Heart left ventricle (tissue), 16 donors: ENCODE measurements at regions not wholly inside any gene's neighbourhood (a gene's known extent, or its start where the extent isn't known, plus 50 kb on each side); places are given as distances from the start of the nearest gene placed in this dataset.

Experiments used
- ATAC-seq, 4 donors: fragments of 200-7000 bp; cut with Tn5 transposase; one replicate each; pipeline ENCODE4 v1.9.1; 2020 to 2022; ENCODE audit warnings: moderate library complexity in 4 of 4, mild to moderate bottlenecking in 3 of 4, moderate number of reproducible peaks in 1 of 4
- DNase-seq, 5 donors: peaks; one replicate each; pipeline ENCODE4 v3.0.0-alpha.2; 2020
- H3K27ac ChIP-seq, 12 donors: fragments of 200-600 bp; sonication (generic) in 4 of 12; one replicate each; pipeline versions ENCODE4 v1.5.0 to v1.8.0; 2016 to 2022; ENCODE audit warnings: mild to moderate bottlenecking in 2 of 12
- H3K27me3 ChIP-seq, 9 donors: fragments of 200-600 bp; sonication (generic) in 2 of 9; one replicate each; pipeline versions ENCODE4 v1.5.1 to v1.8.0; 2016 to 2022; ENCODE audit warnings: mild to moderate bottlenecking in 3 of 9
- H3K36me3 ChIP-seq, 9 donors: fragments of 200-600 bp; sonication (generic) in 2 of 9; one replicate each; pipeline versions ENCODE4 v1.5.0 to v1.8.0; 2018 to 2022; ENCODE audit warnings: mild to moderate bottlenecking in 2 of 9
- H3K4me1 ChIP-seq, 12 donors: fragments of 200-600 bp; sonication (generic) in 4 of 12; one replicate each; pipeline versions ENCODE4 v1.5.0 to v1.8.0; 2016 to 2022; ENCODE audit warnings: mild to moderate bottlenecking in 3 of 12
- H3K4me3 ChIP-seq, 12 donors: fragments of 200-600 bp; sonication (generic) in 4 of 12; one replicate each; pipeline versions ENCODE4 v1.5.0 to v1.8.0; 2017 to 2022; ENCODE audit warnings: mild to moderate bottlenecking in 9 of 12, moderate library complexity in 4 of 12
- H3K9me3 ChIP-seq, 12 donors: fragments of 200-600 bp; sonication (generic) in 4 of 12; one replicate each; pipeline versions ENCODE4 v1.5.0 to v1.8.0; 2016 to 2022; ENCODE audit warnings: mild to moderate bottlenecking in 1 of 12
- POLR2A ChIP-seq, 2 donors: fragments of 450-650 bp; IDR thresholded peaks; one replicate each; pipeline ENCODE4 v1.6.1; 2017; ENCODE audit warnings: antibody characterized with exemption in 2 of 2, mild to moderate bottlenecking in 2 of 2, moderate library complexity in 2 of 2
- WGBS, 4 donors: extraction: QIAGEN DNeasy Blood & Tissue Kit in 2 of 4; methylation state at CpG; one replicate each; pipeline versions ENCODE4 v1.1.5 to v1.1.7; 2013 to 2018; 5-methylcytosine and 5-hydroxymethylcytosine counted together
- intact Hi-C, 10 donors: fragments of 100-400 bp; cut with DNase I; formaldehyde crosslinking; loops; one replicate each; pipeline versions ENCODE4 v1.11.1 to v1.14.2; 2022
- TF ChIP-seq, protein P1 (sequence below), 12 donors: fragments of 200-600 bp; sonication (generic) in 4 of 12; IDR thresholded peaks; one replicate each; pipeline versions ENCODE4 v1.5.0 to v1.8.0; 2018 to 2022; ENCODE audit warnings: antibody characterized with exemption in 12 of 12, mild to moderate bottlenecking in 5 of 12
- donor health status: ischemic (EF 13 %, LVEDD 7.1; RV severe dilation, severe dysfunction).
- donor health status: healthy with polysubstance abuse.
- donor health status: DM: no; HTN: yes; CAD: no.
- donor health status: DM: no; HTN: no; CAD: no.
- donor health status: ischemic (EF 25% LVEDD 6.9; RV normal size, moderate dysfunction).
- donor health status: ischemic (EF 25% LVEDD 5.7; RV mildly dilated, moderate dysfunction).
- donor health status: healthy.
- donor health status: DM: yes; HTN: yes; CAD: no.
- donor health status: ischemic (EF 35%, LVEDD 5.7; RV mildly dilated, moderate dysfunction).
- donor health status: nonischemic (EF 11% LVEDD 7.7; RV severe dilation, severe dysfunction).
- donor health status: DM: yes; HTN: yes; CAD: no.
- donor health status: PGD.
- donor health status: ischemic (EF 29% LVEDD 5.4; RV normal size, mild dysfunction).
- donor health status: nonischemic (EF 23%, LVEDD 6.1; RV moderate dilation, normal function).

DNA sequence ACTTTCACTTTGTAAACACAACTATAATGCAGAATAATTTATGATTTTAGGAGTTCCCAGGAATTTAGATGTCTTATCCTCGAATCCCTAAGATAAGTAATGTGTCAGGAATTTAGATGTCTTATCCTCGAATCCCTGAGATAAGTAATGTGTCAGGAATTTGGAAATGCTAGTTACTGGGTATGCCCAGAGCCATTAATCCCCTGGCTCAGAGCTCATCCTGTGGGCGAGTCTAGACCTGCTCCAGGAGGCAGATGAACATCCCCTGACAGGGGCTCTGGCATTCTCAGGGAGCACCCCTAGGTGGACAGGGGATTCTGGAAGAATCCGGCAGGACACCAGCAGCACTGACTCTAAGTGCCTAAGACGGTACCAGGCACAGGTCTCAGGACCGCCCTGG, 163.3 kb downstream of the ARRDC4 start:
- Histone ChIP-seq H3K27me3 (peaks cover 0 to 24% (median 0%) of the 10 kb centered on the region in 9 donors), H3K4me3 (no peak overlapping the region), H3K9me3 (no peaks in the 10 kb centered on the region), H3K27ac (no peak overlapping the region), H3K4me1 (no peaks in the 10 kb centered on the region), H3K36me3 (no peaks in the 10 kb centered on the region)
- intact Hi-C loops, result no loop called here
- 33 to 60% (median 57%) methylated on average over 3 to 6 of the region's 6 CpGs for whole genome bisulfite sequencing, 4 donors
- TF ChIP-seq, protein P1, sequence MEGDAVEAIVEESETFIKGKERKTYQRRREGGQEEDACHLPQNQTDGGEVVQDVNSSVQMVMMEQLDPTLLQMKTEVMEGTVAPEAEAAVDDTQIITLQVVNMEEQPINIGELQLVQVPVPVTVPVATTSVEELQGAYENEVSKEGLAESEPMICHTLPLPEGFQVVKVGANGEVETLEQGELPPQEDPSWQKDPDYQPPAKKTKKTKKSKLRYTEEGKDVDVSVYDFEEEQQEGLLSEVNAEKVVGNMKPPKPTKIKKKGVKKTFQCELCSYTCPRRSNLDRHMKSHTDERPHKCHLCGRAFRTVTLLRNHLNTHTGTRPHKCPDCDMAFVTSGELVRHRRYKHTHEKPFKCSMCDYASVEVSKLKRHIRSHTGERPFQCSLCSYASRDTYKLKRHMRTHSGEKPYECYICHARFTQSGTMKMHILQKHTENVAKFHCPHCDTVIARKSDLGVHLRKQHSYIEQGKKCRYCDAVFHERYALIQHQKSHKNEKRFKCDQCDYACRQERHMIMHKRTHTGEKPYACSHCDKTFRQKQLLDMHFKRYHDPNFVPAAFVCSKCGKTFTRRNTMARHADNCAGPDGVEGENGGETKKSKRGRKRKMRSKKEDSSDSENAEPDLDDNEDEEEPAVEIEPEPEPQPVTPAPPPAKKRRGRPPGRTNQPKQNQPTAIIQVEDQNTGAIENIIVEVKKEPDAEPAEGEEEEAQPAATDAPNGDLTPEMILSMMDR (IDR thresholded peaks at IDR 0.05), result no peak
- TF ChIP-seq POLR2A (IDR thresholded peaks at IDR 0.05), result no peak
- DNase-seq (no peak), ATAC-seq (no peak)

DNA sequence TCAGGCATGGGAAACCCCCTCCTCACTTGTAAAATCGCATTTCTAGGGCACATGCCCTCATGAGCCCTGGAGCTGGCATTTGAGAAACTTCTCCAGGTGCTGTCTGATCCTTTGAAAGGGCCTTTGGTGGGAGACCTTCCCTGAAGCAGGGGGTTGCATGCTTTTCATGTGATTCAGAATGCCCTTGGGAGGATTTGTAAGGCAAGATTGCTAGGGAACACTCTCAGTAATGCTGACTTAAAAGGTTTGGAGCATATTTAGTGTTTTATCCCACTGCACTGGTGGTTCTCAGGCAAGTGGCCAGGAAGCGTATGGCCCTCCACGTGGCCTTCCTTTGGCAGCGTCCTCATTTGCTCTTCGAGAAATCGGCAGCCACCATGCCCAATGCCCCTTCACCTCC, 164.1 kb downstream of the ARRDC4 start:
- no peak for TF ChIP-seq POLR2A (IDR thresholded peaks at IDR 0.05)
- TF ChIP-seq, protein P1 (IDR thresholded peaks at IDR 0.05), result no peak
- no peak for DNase-seq

DNA sequence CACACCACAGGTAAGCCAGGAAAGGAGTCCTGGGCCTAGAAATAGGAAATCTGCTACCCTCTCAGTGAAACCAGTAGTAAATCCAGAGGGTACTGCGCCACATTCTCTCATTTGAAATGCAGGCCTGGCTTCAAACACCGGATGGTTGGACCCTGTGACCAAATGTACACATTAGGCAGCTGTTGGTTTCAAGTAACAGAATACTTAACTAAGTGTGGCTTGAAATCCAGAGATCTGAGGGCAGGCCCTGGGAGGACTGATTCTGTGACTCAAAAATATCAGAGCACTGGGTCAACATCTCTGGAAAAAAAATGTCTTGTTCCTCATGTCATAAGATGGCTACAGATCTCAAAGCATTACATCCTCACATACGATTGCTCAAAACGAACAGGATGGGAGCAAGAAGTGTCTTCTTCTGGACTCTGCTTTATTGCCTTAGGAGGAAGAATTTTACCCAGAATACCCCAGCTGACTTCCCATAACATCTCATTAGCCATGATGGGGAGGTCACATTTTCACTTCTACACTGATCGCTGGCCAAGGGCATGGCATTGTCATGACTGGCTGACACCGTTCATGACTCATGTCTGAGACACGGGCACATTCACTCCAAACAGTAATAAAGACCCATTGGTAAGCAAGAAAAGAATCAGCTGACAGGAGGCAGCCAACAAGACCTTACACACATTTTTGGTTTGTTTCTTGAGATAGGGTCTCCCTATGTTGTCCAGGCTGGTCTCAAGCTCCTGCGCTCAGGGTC, 166.0 kb downstream of the ARRDC4 start:
- Histone ChIP-seq H3K27ac (no peak overlapping the region), H3K4me3 (no peak overlapping the region), H3K27me3 (peaks cover 0 to 25% (median 0%) of the 10 kb centered on the region in 9 donors), H3K4me1 (no peaks in the 10 kb centered on the region), H3K36me3 (no peaks in the 10 kb centered on the region), H3K9me3 (no peaks in the 10 kb centered on the region)
- WGBS, 4 donors, result 84 to 88% (median 86%) methylated on average over 8 of the region's 8 CpGs
- intact Hi-C loops, result no loop called here
- ATAC-seq (no peak), DNase-seq (no peak)
- TF ChIP-seq, protein P1 (IDR thresholded peaks at IDR 0.05), result no peak
- TF ChIP-seq POLR2A (IDR thresholded peaks at IDR 0.05), result no peak

More for the DNA sequence above, 164.1 kb downstream of the ARRDC4 start:
- no peaks in the 10 kb centered on the region for H3K4me1 ChIP-seq
- intact Hi-C loops, result no loop called here
- 79 to 87% (median 82%) methylated on average over 6 of the region's 6 CpGs for WGBS, 4 donors
- H3K4me3 ChIP-seq, result no peak overlapping the region
- no peak for ATAC-seq
- H3K36me3 ChIP-seq, result no peaks in the 10 kb centered on the region
- H3K9me3 ChIP-seq, result no peaks in the 10 kb centered on the region
- no peak overlapping the region for H3K27ac ChIP-seq
- H3K27me3 ChIP-seq, result peaks cover 0 to 25% (median 0%) of the 10 kb centered on the region in 9 donors

DNA sequence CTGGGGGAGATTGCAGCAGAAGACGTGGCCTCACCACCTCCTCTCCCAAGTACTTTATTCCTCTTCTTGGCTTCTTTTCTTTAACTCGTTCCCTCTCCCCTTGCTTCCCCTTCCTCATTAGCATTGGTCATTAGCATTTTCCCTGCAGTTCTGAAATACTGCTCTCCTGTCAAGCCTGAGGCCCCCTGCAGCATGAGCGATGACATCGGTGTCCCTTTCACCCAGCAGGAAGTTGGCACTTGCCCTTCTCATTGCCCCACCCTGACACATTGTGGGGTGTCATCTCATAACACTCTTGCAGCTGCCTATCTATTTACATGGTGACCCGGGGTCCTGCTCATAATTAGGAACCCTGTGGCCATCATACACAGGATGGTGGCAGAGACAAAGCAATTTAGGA, 167.1 kb downstream of the ARRDC4 start:
- Histone ChIP-seq H3K4me1 (no peaks in the 10 kb centered on the region), H3K9me3 (no peaks in the 10 kb centered on the region), H3K4me3 (no peak overlapping the region), H3K36me3 (no peaks in the 10 kb centered on the region), H3K27ac (no peak overlapping the region), H3K27me3 (peaks cover 0 to 25% (median 0%) of the 10 kb centered on the region in 9 donors)
- TF ChIP-seq POLR2A (IDR thresholded peaks at IDR 0.05), result no peak
- TF ChIP-seq, protein P1 (IDR thresholded peaks at IDR 0.05), result no peak
- ATAC-seq (no peak), DNase-seq (no peak)
- WGBS, 4 donors, result 14 to 33% (median 24%) methylated on average over 5 of the region's 5 CpGs
- intact Hi-C loops, result no loop called here
